Neural progenitor cell (in vitro differentiated cells): ENCODE measurements at regions not wholly inside any gene's neighbourhood (a gene's known extent, or its start where the extent isn't known, plus 50 kb on each side); places are given as distances from the start of the nearest gene placed in this dataset.

Source experiments
- CTCF ChIP-seq: fragments of 200-600 bp; sonication (generic); IDR thresholded peaks from 2 replicates; pipeline ENCODE4 v1.5.1; 2017; ENCODE audit warnings: antibody characterized with exemption, mild to moderate bottlenecking
- EZH2 ChIP-seq: fragments of 200-600 bp; sonication (generic); IDR thresholded peaks from 2 replicates; pipeline ENCODE4 v1.6.1; 2017; ENCODE audit warnings: antibody characterized with exemption, mild to moderate bottlenecking, moderate library complexity

GRCh38 chr6:150534553-150534952 lies 65.1 kb upstream of the PLEKHG1 start:
- TF ChIP-seq CTCF (no peak), EZH2 (no peak)
